WTC11 (cell line): ENCODE measurements at regions not wholly inside any gene's neighbourhood (a gene's known extent, or its start where the extent isn't known, plus 50 kb on each side); places are given as distances from the start of the nearest gene placed in this dataset.

Experiments used
- ATAC-seq: fragments of 200-7000 bp; cut with Tn5 transposase; 2 replicates; pipeline ENCODE4 v1.10.0; 2021; ENCODE audit warnings: mild to moderate bottlenecking, moderate library complexity
- CTCF ChIA-PET: fragments of 300-600 bp; sonication (Branson Sonifier 250); formaldehyde crosslinking; loops from one replicate; lab custom pipeline; 2021; ENCODE audit warnings: antibody characterized with exemption; lab: Charles Lee
- POLR2A ChIA-PET: fragments of 350-600 bp; sonication (Branson Sonifier 250); formaldehyde crosslinking; loops from one replicate; lab custom pipeline; 2021; ENCODE audit warnings: antibody characterized with exemption; lab: Charles Lee
- DNase-seq: peaks from one replicate; pipeline ENCODE4 v3.0.0; 2021; ENCODE audit warnings: low spot score
- H3K27ac Mint-ChIP-seq: 2 replicates; pipeline ENCODE4 v1.8.0; 2021; ENCODE audit warnings: mixed read lengths
- H3K27me3 Mint-ChIP-seq: 2 replicates; pipeline ENCODE4 v1.8.0; 2021; ENCODE audit warnings: low read depth, mild to moderate bottlenecking, moderate library complexity, mixed read lengths
- H3K36me3 Mint-ChIP-seq: 2 replicates; pipeline ENCODE4 v1.8.0; 2021; ENCODE audit warnings: mixed read lengths
- H3K4me1 Mint-ChIP-seq: 2 replicates; pipeline ENCODE4 v1.8.0; 2022; ENCODE audit warnings: mixed read lengths
- H3K4me3 Mint-ChIP-seq: 2 replicates; pipeline ENCODE4 v1.8.0; 2021; ENCODE audit warnings: mild to moderate bottlenecking, moderate library complexity, mixed read lengths
- H3K9me3 Mint-ChIP-seq: 2 replicates; pipeline ENCODE4 v1.8.0; 2021; ENCODE audit warnings: mixed read lengths
- ATF2 ChIP-seq: sonication (generic); formaldehyde crosslinking; IDR thresholded peaks from 2 replicates; pipeline ENCODE4 v1.8.1; 2022; ENCODE audit warnings: low read depth, missing genetic modification reagents, borderline replicate concordance
- ATF3 ChIP-seq: sonication (generic); formaldehyde crosslinking; conservative IDR thresholded peaks from 2 replicates; pipeline ENCODE4 v1.8.1; 2022; ENCODE audit warnings: mild to moderate bottlenecking, missing genetic modification reagents
- CREM ChIP-seq: sonication (generic); formaldehyde crosslinking; IDR thresholded peaks from 2 replicates; pipeline ENCODE4 v1.8.1; 2022; ENCODE audit warnings: mild to moderate bottlenecking, missing genetic modification reagents, moderate library complexity
- CTCF ChIP-seq: fragments of 200-600 bp; IDR thresholded peaks from 2 replicates; pipeline ENCODE4 v1.8.0; 2022; ENCODE audit warnings: antibody characterized with exemption
- ESRRA ChIP-seq: sonication (generic); formaldehyde crosslinking; IDR thresholded peaks from 2 replicates; pipeline ENCODE4 v1.8.1; 2022; ENCODE audit warnings: mild to moderate bottlenecking, missing genetic modification reagents, borderline replicate concordance
- FOXJ3 ChIP-seq: sonication (generic); formaldehyde crosslinking; IDR thresholded peaks from 2 replicates; pipeline ENCODE4 v1.9.0; 2021; ENCODE audit warnings: missing genetic modification reagents, mild to moderate bottlenecking, borderline replicate concordance
- GTF2I ChIP-seq: fragments of 250-450 bp; sonication (Bioruptor Pico); conservative IDR thresholded peaks from 2 replicates; pipeline ENCODE4 v1.4.0; 2021; ENCODE audit warnings: mild to moderate bottlenecking
- KAT7 ChIP-seq: sonication (generic); formaldehyde crosslinking; IDR thresholded peaks from 2 replicates; pipeline ENCODE4 v1.8.1; 2023; ENCODE audit warnings: missing genetic modification reagents, mild to moderate bottlenecking, borderline replicate concordance
- MAX ChIP-seq: sonication (generic); formaldehyde crosslinking; IDR thresholded peaks from 2 replicates; pipeline ENCODE4 v1.8.0; 2022; ENCODE audit warnings: mild to moderate bottlenecking, missing genetic modification reagents
- MYBL2 ChIP-seq: sonication (generic); formaldehyde crosslinking; IDR thresholded peaks from 2 replicates; pipeline ENCODE4 v1.8.1; 2023; ENCODE audit warnings: mild to moderate bottlenecking, moderate library complexity, missing genetic modification reagents
- NFATC4 ChIP-seq: fragments of 250-450 bp; sonication (Bioruptor Pico); IDR thresholded peaks from 2 replicates; pipeline ENCODE4 v1.9.0; 2021; ENCODE audit warnings: mild to moderate bottlenecking
- NFE2L1 ChIP-seq: sonication (generic); formaldehyde crosslinking; IDR thresholded peaks from 2 replicates; pipeline ENCODE4 v1.8.1; 2023; ENCODE audit warnings: missing genetic modification reagents
- NFYB ChIP-seq: sonication (generic); formaldehyde crosslinking; conservative IDR thresholded peaks from 2 replicates; pipeline ENCODE4 v1.8.0; 2022; ENCODE audit warnings: low read depth, missing genetic modification reagents
- NR1H2 ChIP-seq: sonication (generic); formaldehyde crosslinking; IDR thresholded peaks from 2 replicates; pipeline ENCODE4 v1.9.0; 2021; ENCODE audit warnings: mild to moderate bottlenecking, moderate library complexity, missing genetic modification reagents
- NR2C2 ChIP-seq: sonication (generic); formaldehyde crosslinking; IDR thresholded peaks from 2 replicates; pipeline ENCODE4 v1.8.0; 2022; ENCODE audit warnings: mild to moderate bottlenecking, missing genetic modification reagents
- RORB ChIP-seq: fragments of 250-450 bp; sonication (Bioruptor Pico); IDR thresholded peaks from 2 replicates; pipeline ENCODE4 v1.9.0; 2021; ENCODE audit warnings: mild to moderate bottlenecking
- ZNF121 ChIP-seq: sonication (generic); formaldehyde crosslinking; IDR thresholded peaks from 2 replicates; pipeline ENCODE4 v1.8.0; 2023; ENCODE audit warnings: missing genetic modification reagents
- ZNF219 ChIP-seq: sonication (generic); formaldehyde crosslinking; IDR thresholded peaks from 2 replicates; pipeline ENCODE4 v1.8.0; 2023; ENCODE audit warnings: missing genetic modification reagents, mild to moderate bottlenecking, borderline replicate concordance
- ZNF671 ChIP-seq: fragments of 250-450 bp; sonication (Bioruptor Pico); IDR thresholded peaks from 2 replicates; pipeline ENCODE4 v1.8.0; 2021; ENCODE audit warnings: mild to moderate bottlenecking

GRCh38 chr15:29621616-29622015, 200.7 kb downstream of the TJP1 start:
- Mint-ChIP-seq H3K36me3 (no peaks in the 10 kb centered on the region), H3K27me3 (no peaks in the 10 kb centered on the region; the same call in 1 of the 2 replicates), H3K27ac (no peak overlapping the region), H3K9me3 (peaks cover 7% of the 10 kb centered on the region), H3K4me3 (no peak overlapping the region), H3K4me1 (no peaks in the 10 kb centered on the region)
- no peak for DNase-seq
- CTCF ChIA-PET: no interaction called here
- ATAC-seq: no peak
- POLR2A ChIA-PET: interaction anchor here (0.6 to 0.7 kb wide), 2 partner anchors 32 to 83 kb away, joined by 3 to 6 read pairs; no protein-coding TSS in a partner anchor
- TF ChIP-seq RORB (CRISPR knock-in tag) (no peak), CREM (no peak), ATF2 (CRISPR knock-in tag) (no peak), NR2C2 (CRISPR knock-in tag) (no peak), NFE2L1 (no peak), ZNF121 (CRISPR knock-in tag) (no peak), CTCF (no peak)

GRCh38 chr15:29618586-29618985, 203.7 kb downstream of the TJP1 start:
- Mint-ChIP-seq H3K4me3 (no peak overlapping the region), H3K9me3 (peaks cover 3% of the 10 kb centered on the region; the same call in 1 of the 2 replicates), H3K4me1 (peaks cover 2% of the 10 kb centered on the region; the same call in 1 of the 2 replicates), H3K36me3 (no peaks in the 10 kb centered on the region), H3K27me3 (no peaks in the 10 kb centered on the region; the same call in 1 of the 2 replicates), H3K27ac (no peak overlapping the region)
- ATAC-seq (no peak), DNase-seq (no peak)
- no peak for TF ChIP-seq KAT7 (CRISPR knock-in tag)
- TF ChIP-seq NFATC4 (CRISPR knock-in tag): no peak
- no peak for TF ChIP-seq NR2C2 (CRISPR knock-in tag)
- TF ChIP-seq MAX (CRISPR knock-in tag): no peak
- POLR2A ChIA-PET: no interaction called here
- CTCF ChIA-PET: interaction anchor here (1.3 kb wide), 1 partner anchor 38 kb away, joined by 3 read pairs; no protein-coding TSS in a partner anchor

GRCh38 chr15:29616512-29616911, 205.8 kb downstream of the TJP1 start:
- no peak overlapping the region for H3K27ac Mint-ChIP-seq
- H3K4me3 Mint-ChIP-seq: no peak overlapping the region
- POLR2A ChIA-PET: no interaction called here
- H3K27me3 Mint-ChIP-seq: peaks cover 4% of the 10 kb centered on the region
- no peaks in the 10 kb centered on the region for H3K36me3 Mint-ChIP-seq
- TF ChIP-seq NR1H2 (CRISPR knock-in tag) (no peak), ZNF671 (no peak), NFYB (CRISPR knock-in tag) (no peak), GTF2I (no peak), MYBL2 (CRISPR knock-in tag) (no peak), NR2C2 (CRISPR knock-in tag) (no peak), ZNF219 (no peak), ESRRA (CRISPR knock-in tag) (no peak), ATF3 (CRISPR knock-in tag) (no peak), FOXJ3 (CRISPR knock-in tag) (no peak)
- no peak for ATAC-seq
- H3K4me1 Mint-ChIP-seq: peaks cover 19% of the 10 kb centered on the region
- CTCF ChIA-PET: no interaction called here
- no peak for DNase-seq
- H3K9me3 Mint-ChIP-seq: peaks cover 4% of the 10 kb centered on the region; the same call in 1 of the 2 replicates
